NCI-H146 treated with DMSO at 0.1 percent for 48 hours (cell line): ENCODE measurements at regions not wholly inside any gene's neighbourhood (a gene's known extent, or its start where the extent isn't known, plus 50 kb on each side); places are given as distances from the start of the nearest gene placed in this dataset.
"Not testable (repeated sequence)": the region's sequence is repeated elsewhere in the genome, so short reads cannot be mapped to it uniquely, and the experiment has no call there.

Experiments used
- DNase-seq: peaks from one replicate; lab custom pipeline; 2025; ENCODE audit not compliant: unreplicated experiment; lab: John Stamatoyannopoulos, UW

DNA sequence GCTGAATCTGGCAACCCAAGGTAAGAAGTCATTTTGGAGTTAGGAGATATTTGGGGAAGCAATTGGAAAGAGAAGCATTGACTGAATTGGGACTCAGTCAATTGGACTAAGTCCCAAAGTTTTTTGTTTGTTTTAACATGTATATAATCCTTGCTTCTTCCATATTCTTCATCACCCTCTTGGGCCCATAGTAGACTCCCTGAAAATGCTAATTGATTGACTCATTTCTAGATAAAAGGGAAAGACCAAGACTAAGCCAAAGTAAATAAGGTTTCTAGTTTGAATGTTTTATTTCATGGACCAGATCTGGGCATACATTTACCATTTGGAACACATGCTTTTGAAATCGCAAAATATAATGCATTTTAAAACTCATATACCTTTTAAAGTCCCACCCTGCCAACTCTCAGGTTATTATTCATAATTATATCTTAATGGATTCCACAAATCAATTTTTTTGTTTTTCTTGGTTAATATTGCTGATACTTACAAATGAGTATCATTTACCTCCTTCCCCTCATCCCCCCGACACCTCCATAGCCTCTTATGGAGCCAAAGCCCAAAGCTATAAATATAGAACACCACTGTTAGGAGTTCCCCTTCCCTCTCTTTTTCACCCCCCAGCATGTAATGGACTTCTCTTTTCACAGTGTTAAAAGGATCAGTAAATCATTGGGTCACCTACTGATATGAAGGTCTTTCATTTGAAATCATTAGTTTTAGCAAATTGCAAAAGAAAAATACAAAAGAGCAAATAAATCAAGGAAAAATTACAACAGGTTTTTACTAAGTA lies 674.0 kb upstream of the SOX9 start:
- DNase-seq, result no peak

- no peak for DNase-seq
Measured at GRCh38 chr17:71447644-71448043, 673.2 kb upstream of the SOX9 start.

GRCh38 chr17:71450657-71451056 lies 670.2 kb upstream of the SOX9 start:
- not testable (repeated sequence) for DNase-seq

DNA sequence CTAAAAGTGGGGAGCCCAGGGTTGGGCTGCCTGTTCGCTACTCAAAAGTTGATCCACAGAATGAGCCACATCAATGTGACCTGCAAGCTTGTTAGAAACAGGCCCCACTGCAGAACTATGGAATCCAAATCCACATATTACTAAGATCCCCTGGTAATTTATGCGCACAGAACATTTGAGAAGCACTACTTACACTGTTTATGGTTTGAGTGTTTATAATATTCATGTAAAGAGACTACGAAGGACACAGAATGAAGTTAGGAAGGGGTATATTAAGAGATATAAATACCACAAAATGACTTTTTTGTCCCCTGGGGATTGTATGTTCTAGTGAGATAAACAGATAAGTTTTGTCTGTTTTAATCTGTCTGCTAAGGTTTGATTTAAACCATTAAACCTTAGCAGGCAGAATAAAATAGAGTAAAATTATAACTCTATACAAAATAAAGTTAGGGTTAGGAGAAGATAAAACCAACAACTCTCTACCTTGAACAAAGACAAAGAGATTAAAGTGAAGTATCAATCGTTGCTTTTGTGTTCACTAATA lies 666.9 kb upstream of the SOX9 start:
- DNase-seq, result no peak

DNA sequence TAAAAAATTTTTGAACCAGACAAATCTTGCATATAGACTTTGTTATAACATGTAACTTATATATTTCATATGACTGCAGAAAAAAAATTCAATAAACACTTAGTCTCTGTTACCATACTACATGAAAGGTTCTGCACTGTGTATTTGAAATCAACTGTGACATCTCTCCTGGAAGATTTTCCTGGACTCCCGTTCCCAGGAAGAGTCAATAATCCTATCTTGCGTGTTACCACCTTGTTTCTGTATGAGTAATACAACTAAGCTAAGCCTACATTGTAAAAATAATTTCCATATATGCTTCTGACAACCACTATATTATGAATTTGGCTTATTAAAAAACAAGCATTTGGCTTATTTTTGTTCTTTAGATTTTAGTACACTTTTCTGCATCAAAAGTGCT lies 665.6 kb upstream of the SOX9 start:
- no peak for DNase-seq

GRCh38 chr17:71458322-71458721 lies 662.5 kb upstream of the SOX9 start:
- no peak for DNase-seq

GRCh38 chr17:71460943-71461342 lies 659.9 kb upstream of the SOX9 start:
- peak; percentile 78 for DNase-seq

DNA sequence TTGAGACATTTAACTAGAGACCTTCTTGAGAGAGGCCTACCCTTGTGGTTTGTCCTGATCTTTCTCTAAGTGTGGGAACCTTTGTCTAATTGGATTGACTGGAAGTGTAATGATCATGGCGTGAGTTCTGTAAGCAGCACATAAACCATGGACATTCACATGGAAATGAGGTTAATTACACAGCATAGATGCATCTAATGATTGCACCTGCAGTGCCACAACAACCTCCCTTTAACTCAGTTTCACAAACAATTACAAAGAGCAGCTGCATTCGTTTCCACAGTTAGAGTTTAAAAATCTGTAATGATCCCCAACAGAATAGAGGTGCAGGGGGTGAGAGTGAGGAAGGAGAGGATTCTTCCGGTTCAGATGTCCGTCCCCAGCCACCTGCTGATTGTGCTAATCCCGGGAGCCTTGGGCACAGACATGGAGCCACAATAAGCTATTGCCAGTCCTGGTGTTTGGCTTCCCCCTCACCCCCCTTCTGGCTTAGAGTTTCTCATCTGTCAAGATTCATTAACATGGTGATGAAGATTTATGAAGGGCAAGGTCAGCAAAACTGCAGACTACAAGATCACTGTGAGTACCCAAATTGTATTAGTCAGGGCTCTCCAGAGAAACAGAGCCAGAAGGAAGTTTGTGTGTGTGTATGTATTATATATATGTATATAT lies 659.2 kb upstream of the SOX9 start:
- DNase-seq, result peak; percentile 97

DNA sequence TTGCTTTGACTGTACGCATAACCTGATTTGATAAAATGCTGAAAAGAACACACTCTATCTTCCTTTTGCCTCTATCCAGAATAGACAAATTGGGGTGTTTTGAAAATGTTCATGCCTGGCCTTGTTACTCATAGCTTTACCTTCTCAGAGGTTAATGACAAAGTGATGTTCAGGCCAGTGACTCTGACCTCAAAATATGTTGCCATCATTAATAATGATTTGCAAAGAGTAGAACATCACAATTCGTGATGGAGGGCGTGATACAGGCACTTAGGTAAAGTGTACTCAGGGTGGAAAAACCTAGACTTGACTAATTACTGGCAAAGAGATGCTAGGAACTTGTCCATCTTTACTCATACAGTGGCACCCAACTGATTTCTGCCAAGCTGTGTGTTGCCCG lies 656.6 kb upstream of the SOX9 start:
- no peak for DNase-seq

- DNase-seq, result no peak
Measured at GRCh38 chr17:71464751-71465150, 656.1 kb upstream of the SOX9 start.

DNA sequence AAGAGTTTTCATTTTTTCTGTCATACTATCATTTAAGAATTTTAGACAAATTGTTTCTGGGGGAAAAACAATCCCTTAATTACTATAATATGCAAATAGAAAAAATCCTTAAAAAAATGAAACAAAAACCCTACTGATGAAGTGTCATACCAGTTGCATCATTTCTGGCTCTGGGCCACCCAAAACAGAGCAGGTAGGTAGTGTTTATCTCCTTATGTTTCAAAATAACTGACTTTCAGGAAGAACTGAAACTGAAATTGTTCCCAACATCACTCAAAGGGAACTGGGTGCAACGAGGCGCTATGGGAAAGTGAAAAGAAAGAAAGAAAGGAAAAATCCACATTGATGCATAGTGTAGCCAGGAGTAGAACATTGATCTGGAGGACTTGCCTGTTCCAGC lies 653.1 kb upstream of the SOX9 start:
- no peak for DNase-seq

DNA sequence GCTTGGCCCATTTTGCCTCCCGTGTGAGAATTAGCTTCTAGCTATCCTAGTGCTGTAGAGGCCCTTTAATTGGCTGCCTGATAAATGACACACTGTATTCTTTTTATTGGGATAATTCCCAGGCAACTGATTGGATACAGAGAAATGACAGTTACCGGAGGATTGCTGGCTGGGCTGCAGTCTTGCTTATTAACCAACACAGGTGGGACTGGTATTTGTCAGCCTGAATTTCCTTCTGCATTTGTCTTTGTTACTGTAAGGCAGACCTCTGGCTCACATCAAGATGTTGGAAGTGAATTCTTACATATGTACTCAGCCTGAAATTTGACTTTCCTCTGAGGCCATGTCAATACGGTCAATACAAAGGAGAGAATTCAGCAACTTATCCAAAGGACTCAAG lies 650.8 kb upstream of the SOX9 start:
- DNase-seq, result no peak

DNA sequence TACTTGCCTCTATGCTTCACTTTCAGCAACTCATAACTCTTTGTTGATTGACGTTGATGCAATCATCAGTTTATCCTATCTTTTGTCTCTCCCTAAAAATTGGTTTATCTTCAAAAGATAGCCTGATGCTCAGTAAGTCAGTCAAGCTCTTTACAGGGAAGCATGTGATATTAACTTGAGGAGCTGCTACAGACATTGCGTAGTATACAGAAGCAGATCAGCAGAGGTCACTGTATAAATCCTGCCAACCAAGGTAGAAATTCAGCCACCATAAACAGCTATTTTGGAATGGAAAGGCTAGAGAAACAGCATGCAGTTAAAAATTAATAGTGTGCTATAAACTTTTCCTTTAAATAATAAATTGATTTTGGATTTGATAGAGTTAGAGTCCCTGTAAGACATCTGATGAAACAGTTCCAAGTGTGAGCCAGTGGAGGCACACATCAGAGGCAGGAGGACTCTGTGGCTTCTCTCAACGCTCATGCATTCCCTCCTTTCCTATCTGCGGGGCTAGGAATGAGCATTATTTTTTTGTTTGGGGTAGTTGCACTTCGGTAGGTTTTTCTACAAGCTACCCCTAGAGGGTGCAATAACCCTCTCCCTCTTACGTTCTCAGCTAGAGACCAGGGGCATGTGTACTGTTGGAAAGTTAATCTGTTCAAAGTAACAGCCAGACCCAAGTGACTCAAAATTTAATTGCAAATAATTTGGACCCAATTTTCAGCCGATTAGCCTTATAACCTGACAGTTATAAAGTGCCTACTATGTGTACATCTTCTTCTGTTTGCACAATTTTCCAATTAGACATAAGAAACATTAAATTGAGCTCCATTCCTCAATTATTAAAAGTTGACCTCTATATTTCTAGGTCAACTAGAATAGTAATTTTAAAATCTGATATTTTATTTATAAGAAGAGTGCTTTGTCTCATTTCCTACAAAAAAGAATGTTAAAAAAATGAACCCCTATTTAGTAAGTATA lies 647.7 kb upstream of the SOX9 start:
- DNase-seq, result peak; percentile 51

GRCh38 chr17:71477356-71477755 lies 643.5 kb upstream of the SOX9 start:
- no peak for DNase-seq

DNA sequence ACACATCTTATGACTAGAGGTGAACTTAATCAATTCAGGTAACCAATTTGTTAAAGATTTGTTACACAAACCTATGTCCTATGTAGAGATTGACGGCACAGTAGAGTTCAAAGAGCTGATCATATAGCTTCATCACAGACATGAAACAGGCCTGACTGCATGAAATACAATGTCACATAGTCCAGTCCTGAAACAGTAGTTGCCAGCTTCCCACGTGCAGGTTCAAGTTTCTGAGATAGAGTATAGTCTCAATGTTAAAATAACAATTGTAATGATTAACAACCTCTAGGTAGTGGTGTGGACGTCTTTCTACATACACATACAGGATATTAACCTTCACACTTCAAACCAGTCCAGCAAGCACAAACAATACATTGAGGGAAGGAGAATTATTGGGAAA lies 640.7 kb upstream of the SOX9 start:
- DNase-seq, result no peak

GRCh38 chr17:71482625-71483024 lies 638.2 kb upstream of the SOX9 start:
- no peak for DNase-seq

DNA sequence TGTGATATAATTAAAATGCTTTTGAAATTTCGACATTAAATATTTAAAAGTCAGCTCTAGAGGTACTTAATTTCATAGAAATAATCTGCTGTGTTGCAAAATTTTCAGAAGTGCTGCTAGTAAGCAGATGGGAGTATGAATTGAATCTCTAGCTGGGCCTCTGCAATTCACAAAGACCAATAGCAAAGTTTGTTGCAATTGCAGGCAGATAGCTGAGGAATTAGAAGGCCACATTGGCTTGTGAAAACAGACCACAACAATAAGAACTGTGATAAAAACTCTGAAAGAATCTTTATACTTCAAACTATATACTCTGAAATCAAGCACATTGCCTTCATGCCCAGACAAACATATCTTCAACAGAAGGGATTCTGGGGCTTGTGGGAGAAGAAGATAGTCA lies 636.3 kb upstream of the SOX9 start:
- DNase-seq, result no peak

GRCh38 chr17:71485426-71485825 lies 635.4 kb upstream of the SOX9 start:
- no peak for DNase-seq

GRCh38 chr17:71486261-71486660 lies 634.6 kb upstream of the SOX9 start:
- DNase-seq, result no peak

GRCh38 chr17:71488851-71489250 lies 632.0 kb upstream of the SOX9 start:
- no peak for DNase-seq
